Adrenal gland (tissue), 9 donors: ENCODE measurements at regions not wholly inside any gene's neighbourhood (a gene's known extent, or its start where the extent isn't known, plus 50 kb on each side); places are given as distances from the start of the nearest gene placed in this dataset.

ENCODE experiments used
- DNase-seq, 7 donors: peaks; one replicate each; pipeline ENCODE4 v3.0.0-alpha.2; 2019 to 2020
- H3K27ac ChIP-seq, 5 donors: fragments of 200-600 bp; sonication (generic) in 4 of 5; 1 replicate in 3 of 5; 2 replicates in 2 of 5; pipeline versions ENCODE4 v1.5.1 to v1.8.0; 2016 to 2020; ENCODE audit warnings: mild to moderate bottlenecking in 1 of 5
- H3K27me3 ChIP-seq: fragments of 200-600 bp; 2 replicates; pipeline ENCODE4 v1.8.0; 2021
- H3K36me3 ChIP-seq, 2 donors: fragments of 200-600 bp; replicated peaks in 1 of 2; 1 replicate in 1 of 2; 2 replicates in 1 of 2; pipeline versions ENCODE4 v1.5.1 to v1.8.0; 2018 to 2022
- H3K4me1 ChIP-seq, 2 donors: fragments of 200-600 bp; replicated peaks in 1 of 2; 1 replicate in 1 of 2; 2 replicates in 1 of 2; pipeline versions ENCODE4 v1.5.1 to v1.8.0; 2018 to 2021
- H3K4me3 ChIP-seq, 4 donors: fragments of 200-600 bp; sonication (generic) in 3 of 4; one replicate each; pipeline ENCODE4 v1.5.1; 2016 to 2018
- H3K9me3 ChIP-seq, 3 donors: fragments of 200-600 bp; sonication (generic) in 1 of 3; replicated peaks in 1 of 3; 1 replicate in 2 of 3; 2 replicates in 1 of 3; pipeline versions ENCODE4 v1.5.1 to v1.8.0; 2016 to 2021
- POLR2A ChIP-seq, 2 donors: fragments of 450-650 bp; IDR thresholded peaks; one replicate each; pipeline ENCODE4 v1.6.1; 2017; ENCODE audit warnings: antibody characterized with exemption in 2 of 2, mild to moderate bottlenecking in 2 of 2, moderate library complexity in 1 of 2
- WGBS, 4 donors: extraction: QIAGEN DNeasy Blood & Tissue Kit in 2 of 4; methylation state at CpG; one replicate each; pipeline versions ENCODE4 v1.1.5 to v1.1.7; 2013 to 2017; 5-methylcytosine and 5-hydroxymethylcytosine counted together
- intact Hi-C, 2 donors: fragments of 100-400 bp; cut with DNase I; formaldehyde crosslinking; loops; one replicate each; pipeline versions ENCODE4 v1.14.1 to v1.15.0; 2022 to 2023
- TF ChIP-seq, protein P1 (sequence below), 6 experiments: fragments of 450-650 bp in 4 of 6; fragments of 200-600 bp in 2 of 6; sonication (generic) in 1 of 6; IDR thresholded peaks; 1 replicate in 5 of 6; 2 replicates in 1 of 6; pipeline versions ENCODE4 v1.5.1 to v1.8.0; 2016 to 2021; ENCODE audit warnings: antibody characterized with exemption in 6 of 6, mild to moderate bottlenecking in 2 of 6, moderate library complexity in 1 of 6
- donor health status: healthy with polysubstance abuse.
- donor health status: Bipolar disorder and iron deficiency.
- donor health status: DM: yes; HTN: yes; CAD: no.
- donor health status: DM: no; HTN: no; CAD: no.
- donor health status: DM: no; HTN: no; CAD: no.

DNA sequence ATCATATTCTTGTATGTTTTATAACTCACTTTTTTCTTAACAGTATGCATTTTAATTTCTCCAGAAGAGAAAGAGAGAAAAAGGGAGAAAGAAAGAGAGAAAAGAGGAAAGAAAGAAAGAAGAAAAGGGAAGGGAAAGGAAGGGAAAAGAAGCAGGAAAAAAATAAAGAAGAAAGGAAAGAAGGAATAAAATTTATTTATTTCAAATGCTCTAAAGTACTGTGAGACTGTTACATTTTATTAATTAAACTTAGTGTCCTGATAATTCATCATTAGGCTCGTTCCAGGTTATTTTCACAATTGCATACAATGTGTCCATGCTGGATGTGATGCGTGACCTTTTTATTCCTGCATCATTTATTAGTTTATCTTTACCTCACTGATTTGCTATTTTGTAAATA, 1023.4 kb upstream of the KLHL29 start:
- H3K4me1 ChIP-seq = no peaks in the 10 kb centered on the region
- H3K4me3 ChIP-seq = no peak overlapping the region
- no peak overlapping the region for H3K27ac ChIP-seq
- H3K36me3 ChIP-seq = no peaks in the 10 kb centered on the region
- intact Hi-C loops = no loop called here
- H3K9me3 ChIP-seq = no peaks in the 10 kb centered on the region
- H3K27me3 ChIP-seq = no peaks in the 10 kb centered on the region
- no peak for DNase-seq
- WGBS, 4 donors = 71 to 82% (median 77%) methylated on average over 2 of the region's 2 CpGs
- TF ChIP-seq POLR2A (IDR thresholded peaks at IDR 0.05) = no peak
- TF ChIP-seq, protein P1, sequence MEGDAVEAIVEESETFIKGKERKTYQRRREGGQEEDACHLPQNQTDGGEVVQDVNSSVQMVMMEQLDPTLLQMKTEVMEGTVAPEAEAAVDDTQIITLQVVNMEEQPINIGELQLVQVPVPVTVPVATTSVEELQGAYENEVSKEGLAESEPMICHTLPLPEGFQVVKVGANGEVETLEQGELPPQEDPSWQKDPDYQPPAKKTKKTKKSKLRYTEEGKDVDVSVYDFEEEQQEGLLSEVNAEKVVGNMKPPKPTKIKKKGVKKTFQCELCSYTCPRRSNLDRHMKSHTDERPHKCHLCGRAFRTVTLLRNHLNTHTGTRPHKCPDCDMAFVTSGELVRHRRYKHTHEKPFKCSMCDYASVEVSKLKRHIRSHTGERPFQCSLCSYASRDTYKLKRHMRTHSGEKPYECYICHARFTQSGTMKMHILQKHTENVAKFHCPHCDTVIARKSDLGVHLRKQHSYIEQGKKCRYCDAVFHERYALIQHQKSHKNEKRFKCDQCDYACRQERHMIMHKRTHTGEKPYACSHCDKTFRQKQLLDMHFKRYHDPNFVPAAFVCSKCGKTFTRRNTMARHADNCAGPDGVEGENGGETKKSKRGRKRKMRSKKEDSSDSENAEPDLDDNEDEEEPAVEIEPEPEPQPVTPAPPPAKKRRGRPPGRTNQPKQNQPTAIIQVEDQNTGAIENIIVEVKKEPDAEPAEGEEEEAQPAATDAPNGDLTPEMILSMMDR (IDR thresholded peaks at IDR 0.05) = no peak

DNA sequence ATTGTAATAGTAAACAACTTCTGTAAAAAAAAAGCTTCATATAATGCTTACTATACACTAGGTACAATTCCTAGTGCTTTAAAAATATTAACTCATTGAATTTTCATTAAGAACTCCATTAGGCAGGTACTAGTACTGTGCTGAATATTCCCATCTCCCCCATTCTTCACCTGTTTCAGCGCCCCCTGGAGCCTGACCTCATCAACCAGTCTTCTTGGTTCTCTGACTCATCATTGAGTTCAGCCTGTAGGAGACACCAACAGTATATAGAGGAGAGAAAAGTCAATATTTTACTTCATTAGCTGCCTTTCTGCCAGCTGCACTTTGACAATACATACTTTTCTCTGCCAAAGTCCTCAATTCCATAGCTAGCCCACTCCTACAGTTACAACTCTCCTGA, 1009.9 kb upstream of the KLHL29 start:
- 0 to 32% (median 3%) methylated on average over 1 of the region's 1 CpG for WGBS, 4 donors
- no peak overlapping the region for H3K27ac ChIP-seq
- intact Hi-C loops = no loop called here
- H3K4me3 ChIP-seq = no peak overlapping the region
- no peaks in the 10 kb centered on the region for H3K36me3 ChIP-seq
- TF ChIP-seq, protein P1 (IDR thresholded peaks at IDR 0.05) = no peak
- TF ChIP-seq POLR2A (IDR thresholded peaks at IDR 0.05) = no peak
- no peaks in the 10 kb centered on the region for H3K4me1 ChIP-seq
- DNase-seq = no peak
- no peaks in the 10 kb centered on the region for H3K9me3 ChIP-seq
- H3K27me3 ChIP-seq = no peaks in the 10 kb centered on the region

DNA sequence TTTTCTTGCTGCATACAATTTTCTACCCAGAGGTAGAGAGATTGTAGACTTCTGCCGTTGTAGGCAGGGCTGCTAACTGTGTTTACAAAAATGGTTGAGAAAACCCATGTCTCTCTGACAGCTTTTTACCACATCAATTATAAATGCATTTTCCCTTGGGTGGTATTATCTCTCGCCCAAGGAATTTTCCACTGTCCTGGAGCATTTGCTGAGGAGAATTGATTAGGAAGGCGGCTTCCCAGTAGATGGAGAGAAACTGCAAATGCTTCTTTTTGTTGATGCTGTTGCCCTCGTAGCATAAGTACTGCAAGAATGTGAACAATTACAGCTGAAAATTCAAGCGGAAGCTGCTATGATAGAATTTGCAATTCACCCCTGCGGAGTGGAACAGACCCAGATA, 1007.7 kb upstream of the KLHL29 start:
- TF ChIP-seq, protein P1 (IDR thresholded peaks at IDR 0.05) = no peak
- TF ChIP-seq POLR2A (IDR thresholded peaks at IDR 0.05) = no peak
- Histone ChIP-seq H3K36me3 (no peaks in the 10 kb centered on the region), H3K9me3 (no peaks in the 10 kb centered on the region), H3K4me3 (no peak overlapping the region), H3K4me1 (no peaks in the 10 kb centered on the region), H3K27me3 (no peaks in the 10 kb centered on the region), H3K27ac (no peak overlapping the region)
- 43 to 55% (median 46%) methylated on average over 6 of the region's 6 CpGs for WGBS, 4 donors
- intact Hi-C loops = no loop called here
- no peak for DNase-seq

DNA sequence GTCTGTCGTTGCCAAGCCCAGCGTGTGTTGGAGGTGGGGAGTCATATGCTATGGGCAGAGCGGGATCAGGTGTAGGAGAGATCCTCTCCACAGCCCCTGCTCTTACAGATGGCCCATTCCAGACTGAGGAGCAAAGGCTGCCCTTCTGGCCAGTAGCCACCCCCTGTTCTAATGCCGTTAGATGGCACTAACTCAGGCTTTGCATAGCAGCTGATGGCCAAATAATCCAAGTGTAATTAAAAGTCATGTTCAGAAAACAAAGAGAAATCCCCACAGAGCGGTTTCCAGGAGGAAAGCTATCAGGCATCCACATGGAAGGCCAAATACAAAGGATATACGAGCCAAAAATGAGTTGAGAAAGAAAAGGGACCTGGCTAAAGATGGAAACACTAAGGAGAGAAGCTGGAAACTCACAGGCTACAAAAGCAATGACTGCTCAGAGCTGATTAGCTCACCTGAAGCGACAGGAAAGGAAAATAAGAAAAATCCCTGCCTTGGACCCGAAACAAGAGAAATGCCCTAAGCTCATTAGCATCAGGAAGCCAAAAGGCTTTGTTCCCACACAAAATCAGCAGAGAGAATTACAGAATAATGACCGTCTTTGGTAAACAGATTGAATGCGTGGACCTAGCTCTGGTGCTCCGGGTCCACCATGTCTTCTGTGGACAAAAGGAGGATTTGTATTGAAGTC, 1002.4 kb upstream of the KLHL29 start:
- DNase-seq = no peak
- 77 to 82% (median 80%) methylated on average over 11 of the region's 11 CpGs for WGBS, 4 donors
- Histone ChIP-seq H3K9me3 (no peaks in the 10 kb centered on the region), H3K27ac (no peak overlapping the region), H3K4me1 (no peaks in the 10 kb centered on the region), H3K36me3 (no peaks in the 10 kb centered on the region), H3K4me3 (no peak overlapping the region), H3K27me3 (no peaks in the 10 kb centered on the region)
- intact Hi-C loops = no loop called here
- TF ChIP-seq, protein P1 (IDR thresholded peaks at IDR 0.05) = no peak
- no peak for TF ChIP-seq POLR2A (IDR thresholded peaks at IDR 0.05)
